Stimulated activated CD4-positive, alpha-beta T cell treated with anti-CD3 and anti-CD28 coated beads, TNF-alpha, amount 100 ng/mL, for 4 hours (primary cell): ENCODE measurements at regions not wholly inside any gene's neighbourhood (a gene's known extent, or its start where the extent isn't known, plus 50 kb on each side); places are given as distances from the start of the nearest gene placed in this dataset.
"Not testable (repeated sequence)": the region's sequence is repeated elsewhere in the genome, so short reads cannot be mapped to it uniquely, and the experiment has no call there.

Experiments
- DNase-seq, 3 experiments: peaks; one replicate each; pipeline ENCODE4 v3.0.0-alpha.2; 2020; ENCODE audit warnings: low read depth in 3 of 3

DNA sequence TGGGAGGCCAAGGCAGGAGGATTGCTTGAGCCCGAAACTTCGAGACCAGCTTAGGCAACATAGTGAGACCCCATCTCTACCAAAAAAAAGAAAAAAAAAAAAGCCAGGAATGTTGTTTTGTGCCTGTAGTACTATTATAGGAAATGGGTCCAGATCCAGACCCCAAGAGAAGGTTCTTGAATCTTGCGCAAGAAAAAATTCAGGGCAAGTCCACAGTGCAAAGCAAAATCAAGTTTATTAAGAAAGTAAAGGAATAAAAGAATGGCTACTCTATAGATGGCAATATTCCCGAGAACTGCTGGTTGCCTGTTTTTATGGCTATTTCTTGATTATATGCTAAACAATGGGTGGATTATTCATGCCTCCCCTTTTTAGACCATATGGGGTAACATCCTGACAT is 51.2 kb upstream of the RDX start:
- DNase-seq: no peak

GRCh38 chr11:110349138-110349996 is 53.0 kb upstream of the RDX start:
- peak; percentile 2 to 38 (median 9) for DNase-seq

- DNase-seq: not testable (repeated sequence)
These were observed 53.6 kb upstream of the RDX start for GRCh38 chr11:110349997-110350383.

DNA sequence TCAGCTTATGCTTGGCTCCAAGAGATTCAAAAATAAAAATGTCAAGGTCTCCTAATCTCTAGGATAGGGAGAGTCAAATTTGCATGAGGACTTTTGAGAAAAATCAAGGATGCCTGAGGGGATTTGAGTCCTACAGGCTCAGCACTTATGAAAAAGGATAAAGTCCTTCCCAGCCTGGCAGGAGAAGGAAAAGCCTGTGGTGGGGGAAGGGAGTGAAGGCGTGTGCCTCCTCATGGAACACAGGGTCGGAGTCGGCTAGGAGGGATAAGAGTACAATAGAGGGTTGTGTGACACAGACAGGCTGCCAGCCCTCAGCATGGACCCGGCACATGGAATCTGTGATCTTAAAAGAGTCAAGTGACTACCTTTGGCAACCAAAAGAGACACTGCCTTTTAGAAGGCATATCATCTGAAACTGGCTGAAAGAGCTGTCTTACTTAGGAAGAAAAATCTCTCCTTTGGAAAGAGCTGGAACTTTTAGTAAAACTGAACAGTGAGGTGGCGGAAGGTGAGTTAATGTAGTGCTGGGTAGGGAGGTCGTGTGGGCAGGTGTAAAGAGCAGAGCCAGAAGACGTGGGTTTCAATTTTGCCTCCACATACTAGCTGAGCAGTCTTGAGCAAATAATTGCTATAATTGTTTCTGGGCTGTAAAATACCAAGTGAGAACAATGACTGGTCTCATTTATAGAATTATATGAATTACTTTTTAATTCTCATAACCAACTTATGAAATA is 58.8 kb upstream of the RDX start:
- no peak for DNase-seq

GRCh38 chr11:110356762-110357671 is 60.6 kb upstream of the RDX start:
- no peak for DNase-seq

DNA sequence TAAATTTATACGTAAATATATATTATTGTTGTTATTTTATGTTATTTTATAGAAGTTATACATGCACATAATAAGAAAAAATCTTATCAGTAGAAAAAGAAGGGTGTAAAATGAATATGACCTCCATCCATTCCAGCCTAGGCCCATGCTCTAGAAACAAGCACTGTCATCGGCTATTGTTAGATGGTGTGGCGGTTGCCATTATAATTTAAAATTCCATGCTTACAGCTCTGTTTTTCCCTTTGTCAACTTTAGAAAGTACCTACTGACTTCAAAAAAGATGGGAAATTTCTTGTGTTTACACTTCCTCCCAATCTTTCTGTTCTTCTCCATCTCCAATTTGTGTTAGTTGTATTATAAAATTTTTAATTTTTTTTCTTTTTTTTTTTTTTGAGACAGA is 61.9 kb upstream of the RDX start:
- DNase-seq: no peak

- not testable (repeated sequence) for DNase-seq
These were observed 64.5 kb upstream of the RDX start for GRCh38 chr11:110360781-110361408.

DNA sequence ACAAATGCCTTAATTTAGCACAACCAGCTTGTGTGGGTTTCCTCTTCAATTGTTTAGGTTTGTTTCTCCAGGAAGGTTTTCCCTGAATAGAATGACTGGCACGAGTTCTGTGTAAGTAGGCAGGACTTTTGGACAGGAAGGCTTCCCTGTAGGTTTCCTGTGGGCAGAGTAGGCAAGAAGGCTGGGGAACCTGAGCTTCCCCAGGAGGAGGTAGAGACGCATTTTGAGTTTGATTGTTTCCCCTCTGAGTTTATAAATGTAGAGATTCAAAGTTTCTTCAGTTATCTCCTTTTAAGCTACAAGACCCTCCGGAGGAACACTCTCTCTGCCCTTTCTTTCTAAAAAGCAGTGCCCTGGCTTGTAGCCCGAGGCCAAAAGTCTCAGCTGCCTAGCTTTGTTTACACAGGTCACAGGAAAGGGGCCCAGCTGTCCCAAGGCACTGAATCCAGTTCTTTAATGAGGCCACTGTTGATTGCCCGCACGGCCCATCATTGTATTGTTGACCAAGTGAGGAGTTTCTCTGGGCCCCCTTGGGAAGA is 66.6 kb upstream of the RDX start:
- DNase-seq: no peak

DNA sequence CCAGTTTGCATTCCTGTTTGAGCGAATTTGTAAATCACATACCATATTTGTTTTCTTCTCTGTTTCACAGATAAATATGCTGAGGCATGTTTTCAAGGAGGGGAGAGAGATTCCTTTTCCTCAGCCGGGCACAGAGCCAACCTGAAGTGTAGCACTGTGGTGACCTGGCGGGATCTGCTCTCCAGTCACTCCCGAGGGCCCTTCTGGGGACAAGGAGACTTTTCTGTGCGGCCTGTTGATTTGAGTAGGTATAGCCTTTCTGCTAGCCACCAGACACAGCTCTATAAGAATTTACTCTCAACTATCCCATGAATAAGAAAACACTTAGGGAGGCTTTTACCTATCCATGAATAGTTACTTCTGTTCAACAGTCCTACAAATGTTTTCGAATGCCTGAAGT is 63.5 kb upstream of the FDX1 start:
- no peak for DNase-seq

DNA sequence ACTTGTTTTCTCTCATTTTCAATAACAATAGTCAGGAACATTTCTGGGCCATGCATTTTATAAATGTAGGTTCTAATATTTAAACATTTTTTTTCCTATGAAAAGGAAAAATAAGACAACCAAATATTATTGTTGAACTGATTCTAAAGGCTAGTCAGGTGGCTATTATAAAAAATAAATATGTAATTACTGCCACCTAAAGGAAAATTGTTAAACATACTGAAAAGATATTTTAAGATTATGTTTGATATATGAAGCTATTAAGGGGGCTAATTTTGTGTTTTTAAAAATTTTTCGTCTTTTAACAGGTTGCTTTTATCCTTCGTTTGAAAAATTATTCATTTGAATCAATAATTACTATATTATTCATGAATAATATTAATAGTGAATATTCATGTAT is 62.2 kb upstream of the FDX1 start:
- no peak for DNase-seq

DNA sequence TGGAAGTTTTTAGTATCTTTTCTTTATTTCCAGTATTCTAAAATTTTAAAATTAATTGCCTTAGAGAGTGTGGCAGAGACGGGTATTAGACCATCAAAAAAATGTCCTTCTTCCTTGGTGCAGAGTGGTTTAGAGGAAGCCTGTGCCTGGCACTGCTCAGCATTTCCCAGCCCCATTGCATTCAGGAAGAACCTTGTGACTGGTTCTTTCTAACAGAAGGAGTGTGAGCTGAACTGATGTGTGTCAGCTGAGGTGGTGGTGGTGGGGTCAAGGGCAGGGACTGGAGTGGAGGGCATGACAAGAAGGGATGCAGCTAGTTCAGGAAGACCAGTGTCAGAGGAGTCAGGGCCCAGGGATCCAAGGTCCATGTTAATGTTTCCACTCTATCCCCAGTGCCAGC is 58.7 kb upstream of the FDX1 start:
- DNase-seq: no peak

DNA sequence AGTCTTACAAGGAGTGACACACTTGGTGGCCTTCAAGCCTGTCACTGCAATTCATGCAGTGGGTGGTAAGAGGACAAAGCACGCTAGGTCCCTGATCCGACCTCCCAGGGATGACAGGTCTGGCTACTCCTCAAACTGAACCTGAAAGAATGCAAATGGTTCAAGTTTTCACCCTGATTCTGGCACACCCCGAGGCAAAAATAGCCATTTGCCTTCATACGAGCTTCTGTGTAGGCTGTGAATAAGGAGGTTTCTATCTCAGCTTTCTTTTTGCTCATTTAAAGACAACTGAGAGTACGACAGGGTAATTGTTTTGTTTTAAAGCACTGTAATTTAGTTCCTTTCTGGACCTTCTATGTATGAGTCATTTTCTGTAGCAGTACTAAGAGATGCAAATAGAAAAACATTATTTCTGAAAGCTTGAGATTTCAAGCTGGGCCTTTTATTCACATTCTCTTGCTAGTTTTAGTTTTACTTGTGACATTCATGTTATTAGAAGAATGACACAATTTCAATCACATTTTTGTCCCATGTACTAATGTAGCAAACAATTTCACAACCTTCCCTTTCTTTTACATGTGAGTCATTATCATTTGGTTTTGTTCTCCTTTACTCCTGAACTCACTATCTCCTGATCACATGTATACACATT is 56.6 kb upstream of the FDX1 start:
- DNase-seq: no peak

DNA sequence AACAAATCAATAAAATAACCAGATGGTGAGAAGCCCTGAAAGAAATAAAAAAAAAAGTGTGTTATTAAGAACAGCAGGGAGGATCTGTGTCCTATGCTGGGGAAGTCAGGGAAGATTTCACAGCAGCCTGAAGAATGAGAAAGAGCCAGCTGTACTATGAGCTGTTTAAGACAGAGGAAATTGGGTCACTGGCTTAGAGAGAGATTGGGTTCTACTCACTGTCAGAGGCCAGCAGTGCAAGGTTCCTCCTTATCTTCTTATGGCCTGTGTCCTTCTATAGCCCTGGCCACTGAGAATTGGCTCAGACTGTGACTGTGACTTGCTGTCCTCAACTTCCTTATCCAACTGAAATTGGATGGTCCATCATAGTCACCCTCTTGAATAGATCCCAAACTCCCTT is 54.8 kb upstream of the FDX1 start:
- no peak for DNase-seq

DNA sequence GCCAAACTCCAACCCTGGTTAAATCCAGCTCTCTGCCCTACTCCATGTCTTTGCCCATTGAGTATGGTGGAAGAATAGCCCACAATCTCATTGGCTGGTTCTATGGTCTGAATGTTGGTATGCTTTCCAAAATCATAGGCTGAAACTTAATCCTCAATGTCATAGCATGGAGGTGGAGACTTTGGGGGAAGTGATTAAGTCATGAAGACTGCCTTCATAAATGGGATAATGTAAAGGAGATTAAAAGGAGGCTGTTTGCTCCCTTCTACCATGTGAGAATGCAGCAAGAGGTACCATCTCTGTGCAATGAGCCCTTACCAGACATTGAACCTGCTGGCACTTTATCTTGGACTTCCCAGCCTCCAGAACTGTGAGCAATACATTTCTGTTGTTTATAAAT is 54.4 kb upstream of the FDX1 start:
- no peak for DNase-seq

DNA sequence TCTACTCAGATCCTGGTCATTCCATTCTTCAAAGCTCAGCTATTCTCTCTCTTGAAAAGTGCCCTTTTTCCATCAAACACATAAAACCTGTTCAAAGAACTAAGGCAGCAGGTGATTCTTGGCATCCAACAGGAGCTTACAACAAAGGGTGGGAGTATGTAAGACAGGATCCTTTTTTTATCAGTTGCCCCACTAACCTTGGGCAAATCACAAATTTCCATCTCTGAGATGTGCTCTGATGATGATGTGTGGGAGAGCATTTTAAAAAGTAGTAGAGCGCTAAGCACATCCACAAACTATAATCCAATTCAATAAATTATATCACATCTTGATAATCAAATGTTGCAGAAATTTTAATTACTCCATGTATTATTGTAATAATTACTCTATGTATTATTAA is 53.7 kb upstream of the FDX1 start:
- DNase-seq: no peak

GRCh38 chr11:110376711-110377324 is 52.9 kb upstream of the FDX1 start:
- DNase-seq: no peak

GRCh38 chr11:110377434-110377833 is 52.3 kb upstream of the FDX1 start:
- no peak for DNase-seq

- DNase-seq: no peak
These were observed 50.5 kb upstream of the FDX1 start for GRCh38 chr11:110379261-110379660.

DNA sequence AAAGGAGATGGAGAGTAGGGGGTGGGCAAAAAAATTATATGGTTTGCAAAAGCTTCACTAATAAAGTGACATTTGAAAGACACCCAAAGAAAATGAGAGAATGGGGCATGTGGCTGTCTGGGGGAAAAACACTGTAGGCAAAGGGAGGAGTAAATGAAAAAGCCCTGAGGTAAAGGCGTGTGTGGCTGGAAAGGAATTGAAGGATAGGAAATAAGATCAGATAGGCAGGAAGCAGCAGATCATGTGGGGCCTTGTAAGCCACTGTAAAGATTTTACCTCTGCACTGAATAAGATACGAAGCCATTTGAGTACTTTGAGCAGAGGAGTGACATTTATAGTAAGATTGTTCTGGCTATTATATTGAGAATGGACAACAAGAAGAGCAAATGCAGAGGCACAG is 49.8 kb upstream of the FDX1 start:
- DNase-seq: no peak
